Liver (tissue), 8 donors: ENCODE measurements at regions not wholly inside any gene's neighbourhood (a gene's known extent, or its start where the extent isn't known, plus 50 kb on each side); places are given as distances from the start of the nearest gene placed in this dataset.

Experiments
- DNase-seq: peaks from one replicate; pipeline ENCODE4 v3.0.0-alpha.2; 2017; ENCODE audit warnings: low spot score
- H3K27ac ChIP-seq, 2 donors: one replicate each; pipeline ENCODE4 v1.7.0; 2013; ENCODE audit warnings: inconsistent platforms in 2 of 2, low read length in 2 of 2, control low read depth in 1 of 2, low read depth in 1 of 2, mild to moderate bottlenecking in 1 of 2
- H3K27me3 ChIP-seq, 4 donors: one replicate each; pipeline versions ENCODE4 v1.6.1 to v1.7.0; 2013; ENCODE audit warnings: low read length in 3 of 4, inconsistent platforms in 1 of 4, mild to moderate bottlenecking in 1 of 4, moderate library complexity in 1 of 4; ENCODE audit not compliant: control insufficient read depth in 4 of 4, insufficient read depth in 4 of 4
- H3K36me3 ChIP-seq, 4 donors: one replicate each; pipeline versions ENCODE4 v1.6.1 to v1.7.0; 2013; ENCODE audit warnings: low read length in 3 of 4, mild to moderate bottlenecking in 3 of 4, low read depth in 1 of 4, moderate library complexity in 1 of 4; ENCODE audit not compliant: control insufficient read depth in 4 of 4, insufficient read depth in 3 of 4
- H3K4me1 ChIP-seq, 4 donors: one replicate each; pipeline versions ENCODE4 v1.6.1 to v1.7.0; 2013; ENCODE audit warnings: low read length in 3 of 4, mild to moderate bottlenecking in 3 of 4, moderate library complexity in 1 of 4; ENCODE audit not compliant: control insufficient read depth in 4 of 4, insufficient read depth in 4 of 4
- H3K4me3 ChIP-seq, 3 donors: one replicate each; pipeline versions ENCODE4 v1.6.1 to v1.7.0; 2013; ENCODE audit warnings: low read length in 3 of 3, control low read depth in 1 of 3, low read depth in 1 of 3, mild to moderate bottlenecking in 1 of 3
- H3K9ac ChIP-seq, 2 donors: one replicate each; pipeline ENCODE4 v1.7.0; 2013; ENCODE audit warnings: low read length in 2 of 2, mild to moderate bottlenecking in 2 of 2, moderate library complexity in 2 of 2, control low read depth in 1 of 2, low read depth in 1 of 2
- H3K9me3 ChIP-seq, 4 donors: one replicate each; pipeline versions ENCODE4 v1.6.1 to v1.7.0; 2013; ENCODE audit warnings: low read length in 3 of 4; ENCODE audit not compliant: control insufficient read depth in 4 of 4
- EGR1 ChIP-seq, 2 donors: IDR thresholded peaks; 2 replicates each; pipeline ENCODE4 v1.6.1; 2016 to 2018; ENCODE audit warnings: antibody characterized with exemption in 2 of 2, low read depth in 2 of 2
- FOXA1 ChIP-seq: IDR thresholded peaks from 2 replicates; pipeline ENCODE4 v1.6.1; 2016; ENCODE audit warnings: antibody characterized with exemption
- FOXA2 ChIP-seq: IDR thresholded peaks from 2 replicates; pipeline ENCODE4 v1.6.1; 2016; ENCODE audit warnings: antibody characterized with exemption
- GABPA ChIP-seq, 2 donors: IDR thresholded peaks in 1 of 2; conservative IDR thresholded peaks in 1 of 2; 2 replicates each; pipeline ENCODE4 v1.6.1; 2016; ENCODE audit warnings: antibody characterized with exemption in 2 of 2, mild to moderate bottlenecking in 1 of 2, moderate library complexity in 1 of 2
- HNF4A ChIP-seq, 2 donors: conservative IDR thresholded peaks; 2 replicates each; pipeline ENCODE4 v1.6.1; 2016; ENCODE audit warnings: antibody characterized with exemption in 2 of 2, mild to moderate bottlenecking in 2 of 2
- JUND ChIP-seq, 2 donors: IDR thresholded peaks; 2 replicates each; pipeline ENCODE4 v1.6.1; 2016; ENCODE audit warnings: antibody characterized with exemption in 2 of 2
- NR2F2 ChIP-seq: IDR thresholded peaks from 2 replicates; pipeline ENCODE4 v1.6.1; 2016; ENCODE audit warnings: antibody characterized with exemption
- RAD21 ChIP-seq, 2 donors: IDR thresholded peaks; 2 replicates each; pipeline ENCODE4 v1.6.1; 2016; ENCODE audit warnings: antibody characterized with exemption in 2 of 2, mild to moderate bottlenecking in 2 of 2
- RXRA ChIP-seq, 2 donors: IDR thresholded peaks; 2 replicates each; pipeline ENCODE4 v1.6.1; 2017 to 2018; ENCODE audit warnings: antibody characterized with exemption in 2 of 2, mild to moderate bottlenecking in 1 of 2
- SP1 ChIP-seq: IDR thresholded peaks from 2 replicates; pipeline ENCODE4 v1.6.1; 2018; ENCODE audit warnings: antibody characterized with exemption, mild to moderate bottlenecking
- TAF1 ChIP-seq: conservative IDR thresholded peaks from 2 replicates; pipeline ENCODE4 v1.6.1; 2016; ENCODE audit warnings: antibody characterized with exemption, mild to moderate bottlenecking
- YY1 ChIP-seq: IDR thresholded peaks from 2 replicates; pipeline ENCODE4 v1.6.1; 2016; ENCODE audit warnings: antibody characterized with exemption, mild to moderate bottlenecking
- WGBS: extraction: QIAGEN DNeasy Blood & Tissue Kit; methylation state at CpG from one replicate; pipeline ENCODE4 v1.1.7; 2013; 5-methylcytosine and 5-hydroxymethylcytosine counted together
- TF ChIP-seq, protein P1 (sequence below): IDR thresholded peaks from 2 replicates; pipeline ENCODE4 v1.6.1; 2016; ENCODE audit warnings: antibody characterized with exemption
- TF ChIP-seq, protein P2 (sequence below): IDR thresholded peaks from 2 replicates; pipeline ENCODE4 v1.6.1; 2016; ENCODE audit warnings: antibody characterized with exemption
- TF ChIP-seq, protein P3 (sequence below): IDR thresholded peaks from 2 replicates; pipeline ENCODE4 v1.6.1; 2016; ENCODE audit warnings: antibody characterized with exemption, mild to moderate bottlenecking
- TF ChIP-seq, protein P4 (sequence below): fragments of 150-350 bp; IDR thresholded peaks from 2 replicates; pipeline ENCODE4 v1.5.1; 2017; ENCODE audit warnings: improper control_type of control experiment, low read depth, low read length; ENCODE audit not compliant: missing input control
- TF ChIP-seq, protein P5 (sequence below): IDR thresholded peaks from 2 replicates; pipeline ENCODE4 v1.6.1; 2016; ENCODE audit warnings: antibody characterized with exemption
- donor health status: healthy.
- donor health status: healthy.
- donor health status: healthy.
- donor health status: healthy.
- donor health status: healthy.

DNA sequence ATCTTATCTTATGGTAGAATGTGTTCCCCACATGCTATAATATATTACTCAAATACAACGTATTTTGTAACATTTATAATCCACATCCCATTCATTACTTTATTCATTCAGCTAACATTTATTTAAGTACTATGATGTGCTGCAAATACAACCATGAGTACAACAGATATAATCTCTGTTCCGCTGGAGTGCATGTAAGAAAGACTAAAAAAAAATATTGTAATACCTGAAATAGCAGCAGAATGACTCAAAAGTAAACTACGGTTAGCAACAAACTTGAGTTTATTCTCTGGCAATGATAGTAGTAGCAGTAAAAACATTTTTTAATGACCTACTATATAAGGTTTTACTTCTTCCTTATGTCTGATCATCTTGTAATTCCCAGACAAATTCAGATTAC is 1776.3 kb downstream of the STIM2 start:
- Histone ChIP-seq H3K4me1 (no peaks in the 10 kb centered on the region), H3K27me3 (no peaks in the 10 kb centered on the region), H3K9ac (no peak overlapping the region), H3K36me3 (no peaks in the 10 kb centered on the region), H3K4me3 (no peak overlapping the region), H3K27ac (no peak overlapping the region), H3K9me3 (no peaks in the 10 kb centered on the region)
- no peak for DNase-seq
- WGBS, result 76% methylated on average over 3 of the region's 3 CpGs
- TF ChIP-seq TAF1 (no peak), HNF4A (conservative IDR thresholded peaks at IDR 0.05) (no peak), RXRA (IDR thresholded peaks at IDR 0.05) (no peak), RAD21 (IDR thresholded peaks at IDR 0.05) (no peak), NR2F2 (no peak), FOXA1 (no peak)
- TF ChIP-seq, protein P1, sequence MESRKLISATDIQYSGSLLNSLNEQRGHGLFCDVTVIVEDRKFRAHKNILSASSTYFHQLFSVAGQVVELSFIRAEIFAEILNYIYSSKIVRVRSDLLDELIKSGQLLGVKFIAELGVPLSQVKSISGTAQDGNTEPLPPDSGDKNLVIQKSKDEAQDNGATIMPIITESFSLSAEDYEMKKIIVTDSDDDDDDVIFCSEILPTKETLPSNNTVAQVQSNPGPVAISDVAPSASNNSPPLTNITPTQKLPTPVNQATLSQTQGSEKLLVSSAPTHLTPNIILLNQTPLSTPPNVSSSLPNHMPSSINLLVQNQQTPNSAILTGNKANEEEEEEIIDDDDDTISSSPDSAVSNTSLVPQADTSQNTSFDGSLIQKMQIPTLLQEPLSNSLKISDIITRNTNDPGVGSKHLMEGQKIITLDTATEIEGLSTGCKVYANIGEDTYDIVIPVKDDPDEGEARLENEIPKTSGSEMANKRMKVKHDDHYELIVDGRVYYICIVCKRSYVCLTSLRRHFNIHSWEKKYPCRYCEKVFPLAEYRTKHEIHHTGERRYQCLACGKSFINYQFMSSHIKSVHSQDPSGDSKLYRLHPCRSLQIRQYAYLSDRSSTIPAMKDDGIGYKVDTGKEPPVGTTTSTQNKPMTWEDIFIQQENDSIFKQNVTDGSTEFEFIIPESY, result no peak
- TF ChIP-seq, protein P2, sequence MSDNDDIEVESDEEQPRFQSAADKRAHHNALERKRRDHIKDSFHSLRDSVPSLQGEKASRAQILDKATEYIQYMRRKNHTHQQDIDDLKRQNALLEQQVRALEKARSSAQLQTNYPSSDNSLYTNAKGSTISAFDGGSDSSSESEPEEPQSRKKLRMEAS, result no peak
- TF ChIP-seq, protein P3, sequence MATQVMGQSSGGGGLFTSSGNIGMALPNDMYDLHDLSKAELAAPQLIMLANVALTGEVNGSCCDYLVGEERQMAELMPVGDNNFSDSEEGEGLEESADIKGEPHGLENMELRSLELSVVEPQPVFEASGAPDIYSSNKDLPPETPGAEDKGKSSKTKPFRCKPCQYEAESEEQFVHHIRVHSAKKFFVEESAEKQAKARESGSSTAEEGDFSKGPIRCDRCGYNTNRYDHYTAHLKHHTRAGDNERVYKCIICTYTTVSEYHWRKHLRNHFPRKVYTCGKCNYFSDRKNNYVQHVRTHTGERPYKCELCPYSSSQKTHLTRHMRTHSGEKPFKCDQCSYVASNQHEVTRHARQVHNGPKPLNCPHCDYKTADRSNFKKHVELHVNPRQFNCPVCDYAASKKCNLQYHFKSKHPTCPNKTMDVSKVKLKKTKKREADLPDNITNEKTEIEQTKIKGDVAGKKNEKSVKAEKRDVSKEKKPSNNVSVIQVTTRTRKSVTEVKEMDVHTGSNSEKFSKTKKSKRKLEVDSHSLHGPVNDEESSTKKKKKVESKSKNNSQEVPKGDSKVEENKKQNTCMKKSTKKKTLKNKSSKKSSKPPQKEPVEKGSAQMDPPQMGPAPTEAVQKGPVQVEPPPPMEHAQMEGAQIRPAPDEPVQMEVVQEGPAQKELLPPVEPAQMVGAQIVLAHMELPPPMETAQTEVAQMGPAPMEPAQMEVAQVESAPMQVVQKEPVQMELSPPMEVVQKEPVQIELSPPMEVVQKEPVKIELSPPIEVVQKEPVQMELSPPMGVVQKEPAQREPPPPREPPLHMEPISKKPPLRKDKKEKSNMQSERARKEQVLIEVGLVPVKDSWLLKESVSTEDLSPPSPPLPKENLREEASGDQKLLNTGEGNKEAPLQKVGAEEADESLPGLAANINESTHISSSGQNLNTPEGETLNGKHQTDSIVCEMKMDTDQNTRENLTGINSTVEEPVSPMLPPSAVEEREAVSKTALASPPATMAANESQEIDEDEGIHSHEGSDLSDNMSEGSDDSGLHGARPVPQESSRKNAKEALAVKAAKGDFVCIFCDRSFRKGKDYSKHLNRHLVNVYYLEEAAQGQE, result no peak
- TF ChIP-seq, protein P4, sequence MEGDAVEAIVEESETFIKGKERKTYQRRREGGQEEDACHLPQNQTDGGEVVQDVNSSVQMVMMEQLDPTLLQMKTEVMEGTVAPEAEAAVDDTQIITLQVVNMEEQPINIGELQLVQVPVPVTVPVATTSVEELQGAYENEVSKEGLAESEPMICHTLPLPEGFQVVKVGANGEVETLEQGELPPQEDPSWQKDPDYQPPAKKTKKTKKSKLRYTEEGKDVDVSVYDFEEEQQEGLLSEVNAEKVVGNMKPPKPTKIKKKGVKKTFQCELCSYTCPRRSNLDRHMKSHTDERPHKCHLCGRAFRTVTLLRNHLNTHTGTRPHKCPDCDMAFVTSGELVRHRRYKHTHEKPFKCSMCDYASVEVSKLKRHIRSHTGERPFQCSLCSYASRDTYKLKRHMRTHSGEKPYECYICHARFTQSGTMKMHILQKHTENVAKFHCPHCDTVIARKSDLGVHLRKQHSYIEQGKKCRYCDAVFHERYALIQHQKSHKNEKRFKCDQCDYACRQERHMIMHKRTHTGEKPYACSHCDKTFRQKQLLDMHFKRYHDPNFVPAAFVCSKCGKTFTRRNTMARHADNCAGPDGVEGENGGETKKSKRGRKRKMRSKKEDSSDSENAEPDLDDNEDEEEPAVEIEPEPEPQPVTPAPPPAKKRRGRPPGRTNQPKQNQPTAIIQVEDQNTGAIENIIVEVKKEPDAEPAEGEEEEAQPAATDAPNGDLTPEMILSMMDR, result no peak

DNA sequence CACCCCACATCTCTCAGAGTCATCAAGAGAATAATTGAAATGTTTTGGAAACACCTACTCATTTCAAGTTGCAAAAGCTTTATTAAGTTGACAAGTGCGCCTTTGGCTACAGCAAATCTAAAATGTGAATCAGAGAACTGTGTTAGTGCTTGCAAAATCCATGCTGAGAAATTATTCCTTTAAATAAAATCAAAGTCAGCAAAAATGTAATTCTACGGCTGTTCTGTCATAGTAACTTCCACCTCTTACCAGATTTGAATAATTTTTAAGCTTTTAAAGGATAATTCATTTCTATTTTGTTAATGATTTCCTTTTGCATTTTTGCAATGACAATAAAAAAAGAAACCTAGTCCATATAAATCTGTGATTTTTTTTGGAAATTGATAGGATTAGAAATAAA is 1779.1 kb downstream of the STIM2 start:
- WGBS, result 70% methylated on average over 2 of the region's 2 CpGs
- Histone ChIP-seq H3K4me1 (no peaks in the 10 kb centered on the region), H3K27ac (no peak overlapping the region), H3K4me3 (no peak overlapping the region), H3K27me3 (no peaks in the 10 kb centered on the region), H3K9ac (no peak overlapping the region), H3K36me3 (no peaks in the 10 kb centered on the region), H3K9me3 (no peaks in the 10 kb centered on the region)
- DNase-seq, result no peak
- TF ChIP-seq JUND (IDR thresholded peaks at IDR 0.05), result no peak
- no peak for TF ChIP-seq RAD21 (IDR thresholded peaks at IDR 0.05)
- no peak for TF ChIP-seq EGR1 (IDR thresholded peaks at IDR 0.05; ENCODE audit: low read depth in 2 of 2)
- TF ChIP-seq FOXA2, result no peak
- TF ChIP-seq, protein P1, result no peak
- TF ChIP-seq SP1, result no peak
- TF ChIP-seq, protein P5, sequence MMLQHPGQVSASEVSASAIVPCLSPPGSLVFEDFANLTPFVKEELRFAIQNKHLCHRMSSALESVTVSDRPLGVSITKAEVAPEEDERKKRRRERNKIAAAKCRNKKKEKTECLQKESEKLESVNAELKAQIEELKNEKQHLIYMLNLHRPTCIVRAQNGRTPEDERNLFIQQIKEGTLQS, result no peak
- TF ChIP-seq, protein P4, result no peak
- TF ChIP-seq RXRA (IDR thresholded peaks at IDR 0.05), result no peak
- no peak for TF ChIP-seq NR2F2
- no peak for TF ChIP-seq GABPA (IDR thresholded peaks at IDR 0.05 in 1 of 2, conservative IDR thresholded peaks at IDR 0.05 in 1 of 2)
- no peak for TF ChIP-seq YY1
